ENCODE measurements at regions not wholly inside any gene's neighbourhood (a gene's known extent, or its start where the extent isn't known, plus 50 kb on each side); places are given as distances from the start of the nearest gene placed in this dataset.

GRCh38 chr2:150385211-150385610 lies 102.3 kb downstream of the RND3 start:
- H3K4me1 Mint-ChIP-seq (ENCODE audit: low read depth in 2 of 2), result no peaks in the 10 kb centered on the region
- H3K4me3 Mint-ChIP-seq, result no peak overlapping the region
- H3K27ac Mint-ChIP-seq, result no peak overlapping the region
- peaks cover 21% of the 10 kb centered on the region for H3K9me3 Mint-ChIP-seq
- no peak for ATAC-seq
- DNase-seq (ENCODE audit: low spot score), result no peak
- H3K36me3 Mint-ChIP-seq, result peaks cover 13% of the 10 kb centered on the region
- H3K27me3 Mint-ChIP-seq, result no peaks in the 10 kb centered on the region

GRCh38 chr2:150383587-150383986 lies 103.9 kb downstream of the RND3 start:
- Mint-ChIP-seq H3K36me3 (peaks cover 13% of the 10 kb centered on the region), H3K4me3 (no peak overlapping the region), H3K4me1 (ENCODE audit: low read depth in 2 of 2) (no peaks in the 10 kb centered on the region), H3K27ac (no peak overlapping the region), H3K27me3 (no peaks in the 10 kb centered on the region), H3K9me3 (peaks cover 21% of the 10 kb centered on the region)
- ATAC-seq (no peak), DNase-seq (ENCODE audit: low spot score) (no peak)

GRCh38 chr2:150379166-150379565 lies 108.3 kb downstream of the RND3 start:
- DNase-seq (ENCODE audit: low spot score), result no peak
- H3K4me3 Mint-ChIP-seq, result no peak overlapping the region
- H3K27ac Mint-ChIP-seq, result no peak overlapping the region
- H3K4me1 Mint-ChIP-seq (ENCODE audit: low read depth in 2 of 2), result no peaks in the 10 kb centered on the region
- peaks cover 11% of the 10 kb centered on the region for H3K36me3 Mint-ChIP-seq
- H3K27me3 Mint-ChIP-seq, result no peaks in the 10 kb centered on the region
- no peak for ATAC-seq
- H3K9me3 Mint-ChIP-seq, result peaks cover 18% of the 10 kb centered on the region

GRCh38 chr2:150378686-150379085 lies 108.8 kb downstream of the RND3 start:
- no peaks in the 10 kb centered on the region for H3K27me3 Mint-ChIP-seq
- H3K27ac Mint-ChIP-seq, result no peak overlapping the region
- H3K4me1 Mint-ChIP-seq (ENCODE audit: low read depth in 2 of 2), result no peaks in the 10 kb centered on the region
- peaks cover 13% of the 10 kb centered on the region for H3K9me3 Mint-ChIP-seq
- DNase-seq (ENCODE audit: low spot score) (no peak), ATAC-seq (no peak)
- no peak overlapping the region for H3K4me3 Mint-ChIP-seq
- peaks cover 6% of the 10 kb centered on the region for H3K36me3 Mint-ChIP-seq

GRCh38 chr2:150376553-150377335 lies 110.7 kb downstream of the RND3 start:
- peaks cover 4% of the 10 kb centered on the region for H3K9me3 Mint-ChIP-seq
- DNase-seq (ENCODE audit: low spot score), result no peak
- no peak overlapping the region for H3K27ac Mint-ChIP-seq
- no peak for ATAC-seq
- H3K36me3 Mint-ChIP-seq, result no peaks in the 10 kb centered on the region
- no peaks in the 10 kb centered on the region for H3K27me3 Mint-ChIP-seq
- H3K4me3 Mint-ChIP-seq, result no peak overlapping the region
- H3K4me1 Mint-ChIP-seq (ENCODE audit: low read depth in 2 of 2), result no peaks in the 10 kb centered on the region

GRCh38 chr2:150375333-150375732 lies 112.1 kb downstream of the RND3 start:
- no peak for DNase-seq (ENCODE audit: low spot score)
- no peak overlapping the region for H3K27ac Mint-ChIP-seq
- no peak for ATAC-seq
- no peaks in the 10 kb centered on the region for H3K27me3 Mint-ChIP-seq
- H3K9me3 Mint-ChIP-seq, result no peaks in the 10 kb centered on the region
- no peaks in the 10 kb centered on the region for H3K36me3 Mint-ChIP-seq
- H3K4me1 Mint-ChIP-seq (ENCODE audit: low read depth in 2 of 2), result no peaks in the 10 kb centered on the region
- H3K4me3 Mint-ChIP-seq, result no peak overlapping the region

GRCh38 chr2:150374492-150374891 lies 113.0 kb downstream of the RND3 start:
- no peaks in the 10 kb centered on the region for H3K9me3 Mint-ChIP-seq
- no peaks in the 10 kb centered on the region for H3K36me3 Mint-ChIP-seq
- no peak for ATAC-seq
- H3K27me3 Mint-ChIP-seq, result no peaks in the 10 kb centered on the region
- H3K27ac Mint-ChIP-seq, result no peak overlapping the region
- DNase-seq (ENCODE audit: low spot score), result no peak
- no peak overlapping the region for H3K4me3 Mint-ChIP-seq
- no peaks in the 10 kb centered on the region for H3K4me1 Mint-ChIP-seq (ENCODE audit: low read depth in 2 of 2)

DNA sequence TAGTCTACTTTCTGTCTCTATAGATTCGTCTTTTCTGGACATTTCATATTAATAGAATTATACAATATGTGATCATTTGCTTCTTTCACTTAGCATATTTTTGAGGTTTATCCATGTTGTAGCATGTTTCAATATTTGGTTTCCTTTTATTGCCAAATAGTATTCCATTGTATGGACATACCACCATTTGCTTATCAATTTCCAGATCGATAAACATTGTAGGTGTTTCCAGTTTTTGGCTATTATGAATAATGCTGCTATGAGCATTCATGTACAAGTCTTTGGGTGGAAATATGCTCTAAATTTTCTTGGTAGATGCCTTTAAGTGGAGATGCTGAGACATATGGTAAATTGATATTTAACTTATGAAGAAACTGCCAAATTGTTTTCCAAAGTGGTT lies 114.1 kb downstream of the RND3 start:
- Mint-ChIP-seq H3K4me1 (ENCODE audit: low read depth in 2 of 2) (no peaks in the 10 kb centered on the region), H3K4me3 (no peak overlapping the region), H3K36me3 (no peaks in the 10 kb centered on the region), H3K9me3 (no peaks in the 10 kb centered on the region), H3K27me3 (no peaks in the 10 kb centered on the region), H3K27ac (no peak overlapping the region)
- ATAC-seq, result no peak
- no peak for DNase-seq (ENCODE audit: low spot score)

DNA sequence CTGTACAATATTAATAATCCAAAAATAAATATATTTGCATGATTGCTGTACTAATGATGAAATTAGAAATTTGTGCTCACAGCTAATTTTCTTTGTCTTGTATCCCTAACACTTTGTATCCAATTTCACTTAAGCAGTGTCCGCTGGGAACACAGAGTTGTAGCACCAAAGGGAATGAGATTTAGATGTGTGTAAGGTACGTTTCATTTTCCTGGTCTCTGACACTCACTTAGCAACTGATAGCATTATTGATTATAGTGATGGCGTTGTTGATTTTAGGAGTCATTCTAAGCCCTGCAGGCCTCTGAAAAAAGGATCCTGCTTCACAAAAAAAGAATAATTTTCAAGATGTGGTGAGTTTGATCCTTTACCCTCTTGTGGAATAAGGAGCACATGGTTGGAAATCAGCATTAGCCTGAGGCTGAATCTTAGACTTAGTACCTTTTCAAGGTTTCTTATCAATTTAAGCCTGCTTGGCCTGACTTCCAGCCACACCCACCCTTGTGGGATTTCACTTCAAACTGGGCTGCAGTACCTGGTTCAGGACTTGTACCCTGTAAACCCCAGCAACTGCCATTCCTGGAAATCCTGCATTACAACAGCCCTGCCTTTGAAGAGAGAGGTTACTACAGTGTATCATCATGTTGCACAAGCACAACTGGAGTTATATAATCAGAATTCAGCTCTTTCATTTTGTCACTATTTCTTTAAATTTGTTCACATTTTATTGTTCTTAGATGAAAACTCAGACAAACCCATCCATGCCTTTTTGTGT lies 116.2 kb downstream of the RND3 start:
- no peak for DNase-seq (ENCODE audit: low spot score)
- Mint-ChIP-seq H3K27ac (no peak overlapping the region), H3K9me3 (peaks cover 3% of the 10 kb centered on the region), H3K4me3 (no peak overlapping the region), H3K27me3 (no peaks in the 10 kb centered on the region), H3K36me3 (no peaks in the 10 kb centered on the region), H3K4me1 (ENCODE audit: low read depth in 2 of 2) (no peaks in the 10 kb centered on the region)
- no peak for ATAC-seq

GRCh38 chr2:150370561-150370960 lies 116.9 kb downstream of the RND3 start:
- H3K4me1 Mint-ChIP-seq (ENCODE audit: low read depth in 2 of 2), result no peaks in the 10 kb centered on the region
- H3K27ac Mint-ChIP-seq, result no peak overlapping the region
- H3K36me3 Mint-ChIP-seq, result no peaks in the 10 kb centered on the region
- peaks cover 8% of the 10 kb centered on the region for H3K9me3 Mint-ChIP-seq
- no peaks in the 10 kb centered on the region for H3K27me3 Mint-ChIP-seq
- ATAC-seq, result no peak
- no peak for DNase-seq (ENCODE audit: low spot score)
- no peak overlapping the region for H3K4me3 Mint-ChIP-seq

GRCh38 chr2:150369862-150370261 lies 117.6 kb downstream of the RND3 start:
- DNase-seq (ENCODE audit: low spot score) (no peak), ATAC-seq (peak in 1 of 2 donors; percentile 33)
- H3K4me3 Mint-ChIP-seq, result no peak overlapping the region
- H3K4me1 Mint-ChIP-seq (ENCODE audit: low read depth in 2 of 2), result no peaks in the 10 kb centered on the region
- H3K36me3 Mint-ChIP-seq, result no peaks in the 10 kb centered on the region
- peaks cover 8% of the 10 kb centered on the region for H3K9me3 Mint-ChIP-seq
- H3K27ac Mint-ChIP-seq, result no peak overlapping the region
- H3K27me3 Mint-ChIP-seq, result no peaks in the 10 kb centered on the region

DNA sequence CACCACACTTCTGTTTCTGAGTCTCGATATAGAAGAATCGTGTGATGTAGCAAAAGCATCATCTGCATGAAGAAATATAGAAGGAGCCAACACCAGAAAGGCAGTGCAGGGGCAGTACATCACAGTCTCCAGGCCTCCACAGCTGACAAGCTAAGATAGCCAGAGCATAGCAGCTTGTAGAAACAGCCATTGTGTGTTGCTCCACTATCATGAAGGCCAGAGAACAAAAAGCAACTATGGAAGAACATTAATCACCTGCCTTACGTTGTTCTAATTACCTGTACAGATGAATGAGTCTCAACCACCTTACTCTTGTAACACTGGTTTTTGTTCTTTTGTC lies 129.0 kb downstream of the RND3 start:
- no peaks in the 10 kb centered on the region for H3K4me1 Mint-ChIP-seq (ENCODE audit: low read depth in 2 of 2)
- ATAC-seq, result no peak
- H3K9me3 Mint-ChIP-seq, result peaks cover 8% of the 10 kb centered on the region
- DNase-seq (ENCODE audit: low spot score), result no peak
- no peak overlapping the region for H3K27ac Mint-ChIP-seq
- H3K27me3 Mint-ChIP-seq, result no peaks in the 10 kb centered on the region
- no peak overlapping the region for H3K4me3 Mint-ChIP-seq
- H3K36me3 Mint-ChIP-seq, result no peaks in the 10 kb centered on the region

- Mint-ChIP-seq H3K4me1 (ENCODE audit: low read depth in 2 of 2) (no peaks in the 10 kb centered on the region), H3K27me3 (no peaks in the 10 kb centered on the region), H3K27ac (no peak overlapping the region), H3K9me3 (peaks cover 8% of the 10 kb centered on the region), H3K36me3 (no peaks in the 10 kb centered on the region), H3K4me3 (no peak overlapping the region)
- ATAC-seq (no peak), DNase-seq (ENCODE audit: low spot score) (no peak)
Observed at GRCh38 chr2:150357770-150358467, 129.5 kb downstream of the RND3 start.

- no peaks in the 10 kb centered on the region for H3K27me3 Mint-ChIP-seq
- ATAC-seq, result no peak
- DNase-seq (ENCODE audit: low spot score), result no peak
- no peak overlapping the region for H3K27ac Mint-ChIP-seq
- no peaks in the 10 kb centered on the region for H3K4me1 Mint-ChIP-seq (ENCODE audit: low read depth in 2 of 2)
- H3K36me3 Mint-ChIP-seq, result no peaks in the 10 kb centered on the region
- H3K4me3 Mint-ChIP-seq, result no peak overlapping the region
- peaks cover 5% of the 10 kb centered on the region for H3K9me3 Mint-ChIP-seq
Observed at GRCh38 chr2:150355440-150355839, 132.0 kb downstream of the RND3 start.
